Islet of Langerhans (tissue), 1 donor: ENCODE measurements at regions not wholly inside any gene's neighbourhood (a gene's known extent, or its start where the extent isn't known, plus 50 kb on each side); places are given as distances from the start of the nearest gene placed in this dataset.

Experiments used
- FAIRE-seq: peaks from one replicate; lab custom pipeline; 2011; peaks lifted over from hg19 to GRCh38; lab: Jason Lieb, UNC

DNA sequence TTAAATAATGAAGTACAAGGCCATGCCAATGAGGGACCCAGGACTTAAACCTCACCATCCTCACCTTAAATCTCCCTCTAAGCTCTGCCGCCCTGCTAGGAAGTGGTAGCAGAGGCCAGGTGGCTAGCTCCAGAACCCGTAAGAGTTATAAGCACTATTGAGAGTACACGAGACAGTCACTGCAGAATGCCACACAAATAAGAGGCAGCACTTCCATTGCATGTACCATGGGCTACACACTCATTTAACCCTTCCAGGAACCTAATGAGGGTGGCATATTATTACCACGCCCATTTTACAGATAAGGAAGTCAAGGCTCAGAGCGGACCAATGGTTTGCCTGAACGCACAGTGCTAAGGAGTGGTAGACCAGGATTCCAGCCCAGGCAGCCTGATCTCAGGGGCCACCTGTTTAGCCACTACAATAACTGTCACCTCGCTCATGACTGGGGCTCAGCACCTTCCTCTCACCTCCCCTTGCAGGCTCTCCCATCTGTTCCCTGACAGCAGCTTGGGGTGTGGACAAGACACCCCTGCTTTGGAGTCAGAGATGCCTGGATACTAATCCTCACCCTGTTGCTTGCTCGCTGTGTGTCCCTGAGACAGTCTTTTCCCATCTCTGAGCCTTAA is 54.8 kb upstream of the ID3 start:
- no peak for FAIRE-seq

DNA sequence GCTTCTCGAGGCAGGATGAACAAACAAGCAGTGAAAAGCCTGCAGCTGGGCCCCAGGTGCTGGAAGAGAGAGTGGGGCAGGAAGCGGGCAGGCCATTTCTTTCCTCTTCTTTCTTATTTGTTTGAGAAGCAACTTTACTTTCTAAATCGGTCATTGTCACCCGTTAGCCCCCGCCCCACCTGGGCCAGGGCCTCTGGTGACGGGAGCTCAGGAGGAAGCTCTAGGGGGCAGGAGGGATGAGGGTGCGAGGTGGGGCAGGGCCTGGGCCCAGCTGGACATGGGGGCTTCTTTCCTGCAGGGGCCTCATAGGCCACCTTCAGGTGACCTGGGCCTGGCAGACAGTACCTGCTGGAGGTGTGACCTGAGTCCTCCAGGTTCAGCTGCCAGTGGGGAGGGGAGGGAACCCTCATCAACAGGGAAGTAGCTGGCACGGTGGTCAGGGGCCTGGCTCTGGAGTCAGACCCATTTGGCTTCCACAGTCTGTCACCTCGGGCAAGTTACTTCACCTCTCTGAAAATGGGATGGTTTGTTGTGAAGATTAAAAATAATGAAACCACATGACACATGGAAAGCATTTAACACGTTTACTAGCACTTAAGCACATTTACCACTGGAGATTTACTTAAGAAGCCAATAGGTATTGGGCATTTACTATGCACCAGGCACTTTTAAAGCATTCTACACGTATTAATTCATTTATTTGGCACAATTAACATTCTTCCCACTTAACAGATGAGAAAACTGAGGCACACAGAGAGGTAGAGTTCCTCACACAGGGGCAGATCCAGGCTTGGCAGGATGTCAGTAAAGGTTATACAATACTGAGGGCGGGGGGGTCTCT is 54.1 kb upstream of the ID3 start:
- no peak for FAIRE-seq

DNA sequence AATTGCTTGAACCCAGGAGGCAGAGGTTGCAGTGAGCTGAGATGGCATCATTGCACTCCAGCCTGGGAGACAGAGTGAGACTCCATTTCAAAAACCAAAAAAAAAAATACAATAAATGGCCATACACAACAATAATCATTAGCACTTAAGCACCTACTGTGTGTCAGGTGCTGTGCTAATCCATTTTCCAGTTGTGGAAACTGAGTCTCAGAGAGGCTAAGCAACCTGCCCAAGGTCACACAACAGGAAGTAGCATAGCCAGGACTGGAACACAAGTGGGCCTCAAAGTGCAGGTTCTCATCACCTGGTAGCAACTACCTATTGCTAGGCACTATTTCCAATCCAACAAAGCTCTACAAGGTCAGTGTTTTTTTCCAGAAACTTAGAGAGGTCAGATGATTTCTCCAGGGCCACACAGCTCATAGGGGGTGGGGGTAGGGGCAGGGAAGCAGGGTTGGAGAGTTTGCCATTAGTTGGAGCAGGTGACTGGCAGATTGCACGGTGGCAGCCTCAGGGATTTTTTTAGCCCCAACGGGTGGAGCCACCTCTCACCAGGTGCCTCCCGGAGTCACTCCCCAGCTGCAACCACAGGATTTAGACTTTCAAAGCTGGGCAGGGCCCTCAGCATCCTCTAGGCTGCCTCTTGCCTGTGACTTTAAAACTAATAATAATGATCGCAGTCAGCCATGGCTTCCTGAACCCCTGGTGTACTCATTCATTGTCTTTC is 52.5 kb upstream of the ID3 start:
- FAIRE-seq: no peak

DNA sequence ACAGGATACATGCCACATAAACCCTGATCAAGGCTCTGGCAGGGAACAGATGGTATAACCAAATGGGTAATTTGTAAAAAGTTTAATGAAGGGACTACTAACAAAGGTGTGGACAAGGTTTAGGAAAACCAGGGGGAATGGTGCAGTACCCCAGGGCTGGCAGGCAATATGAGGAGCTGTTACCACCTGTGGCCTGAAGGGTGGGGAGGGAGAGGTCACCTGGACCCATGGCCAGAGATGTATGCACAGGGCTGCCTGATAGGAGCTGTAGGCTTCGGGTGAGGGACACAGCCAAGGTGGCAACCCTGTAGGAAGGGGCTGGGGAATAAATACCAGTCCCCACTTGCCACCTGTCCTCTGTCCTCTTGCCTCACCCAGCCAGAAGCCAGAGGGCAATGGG is 51.4 kb upstream of the ID3 start:
- no peak for FAIRE-seq

DNA sequence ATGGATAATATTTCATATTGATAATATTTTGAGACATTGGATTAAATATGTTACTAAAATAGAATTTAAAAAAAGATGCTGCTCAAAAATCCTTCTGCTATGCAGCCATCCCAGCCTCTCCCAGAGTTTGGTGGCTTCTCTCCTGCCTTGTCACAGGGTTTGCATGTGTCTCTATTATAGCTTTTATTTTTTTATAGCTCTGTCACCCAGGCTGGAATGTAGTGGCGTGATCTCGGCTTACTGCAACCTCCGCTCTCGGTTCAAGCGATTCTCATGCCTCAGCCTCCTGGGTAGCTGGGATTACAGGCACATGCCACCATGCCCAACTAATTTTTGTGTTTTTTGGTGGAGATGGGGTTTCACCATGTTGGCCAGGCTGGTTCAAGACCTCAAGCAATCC is 50.7 kb upstream of the ID3 start:
- FAIRE-seq: no peak
